Activated CD4-positive, CD25-positive, alpha-beta regulatory T cell (primary cell): ENCODE measurements at regions not wholly inside any gene's neighbourhood (a gene's known extent, or its start where the extent isn't known, plus 50 kb on each side); places are given as distances from the start of the nearest gene placed in this dataset.

Experiments
- DNase-seq, 4 experiments: peaks; one replicate each; lab custom pipeline; 2025; lab: John Stamatoyannopoulos, UW

DNA sequence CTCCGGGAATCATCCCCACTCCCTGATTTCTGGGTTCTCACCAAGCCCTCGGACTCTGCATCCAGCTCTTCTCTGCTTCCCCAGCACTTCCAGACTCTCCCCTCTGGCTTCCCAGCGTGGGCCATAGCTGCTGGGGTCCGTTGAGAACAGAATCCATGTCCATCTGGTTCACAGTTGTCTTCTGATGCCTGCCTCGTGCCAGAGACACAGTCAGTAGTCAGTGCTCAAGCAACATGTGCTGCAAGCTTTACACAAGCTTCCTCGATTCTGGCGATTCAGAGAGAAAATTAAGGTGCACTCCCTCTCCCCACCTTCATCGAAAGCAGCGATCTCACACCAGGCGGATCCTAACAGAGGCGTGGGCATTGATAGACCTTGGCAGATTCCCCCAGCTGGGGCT, 495.5 kb downstream of the TBC1D22A start:
- DNase-seq, result no peak

DNA sequence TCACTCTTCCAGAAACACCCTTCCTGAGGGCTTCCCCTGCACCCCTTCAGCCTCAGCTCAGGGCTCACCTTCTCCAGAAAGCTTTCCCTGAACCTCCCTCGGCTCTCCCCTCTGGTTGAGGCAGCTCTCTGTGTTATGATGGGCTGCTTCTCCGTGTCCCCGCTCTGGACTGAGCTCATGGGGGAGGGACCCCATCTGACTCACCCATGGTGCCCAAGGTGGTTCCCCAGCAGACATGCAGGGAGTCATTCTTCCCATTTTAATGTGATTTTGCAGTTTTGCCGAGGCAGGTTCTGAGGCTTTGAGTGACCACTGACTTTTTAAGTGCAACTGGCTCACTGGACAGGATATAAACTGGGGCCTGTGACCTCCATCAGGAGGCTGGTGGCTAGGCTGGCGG, 495.1 kb downstream of the TBC1D22A start:
- DNase-seq, result no peak

GRCh38 chr22:47251911-47252310, 489.5 kb downstream of the TBC1D22A start:
- no peak for DNase-seq

DNA sequence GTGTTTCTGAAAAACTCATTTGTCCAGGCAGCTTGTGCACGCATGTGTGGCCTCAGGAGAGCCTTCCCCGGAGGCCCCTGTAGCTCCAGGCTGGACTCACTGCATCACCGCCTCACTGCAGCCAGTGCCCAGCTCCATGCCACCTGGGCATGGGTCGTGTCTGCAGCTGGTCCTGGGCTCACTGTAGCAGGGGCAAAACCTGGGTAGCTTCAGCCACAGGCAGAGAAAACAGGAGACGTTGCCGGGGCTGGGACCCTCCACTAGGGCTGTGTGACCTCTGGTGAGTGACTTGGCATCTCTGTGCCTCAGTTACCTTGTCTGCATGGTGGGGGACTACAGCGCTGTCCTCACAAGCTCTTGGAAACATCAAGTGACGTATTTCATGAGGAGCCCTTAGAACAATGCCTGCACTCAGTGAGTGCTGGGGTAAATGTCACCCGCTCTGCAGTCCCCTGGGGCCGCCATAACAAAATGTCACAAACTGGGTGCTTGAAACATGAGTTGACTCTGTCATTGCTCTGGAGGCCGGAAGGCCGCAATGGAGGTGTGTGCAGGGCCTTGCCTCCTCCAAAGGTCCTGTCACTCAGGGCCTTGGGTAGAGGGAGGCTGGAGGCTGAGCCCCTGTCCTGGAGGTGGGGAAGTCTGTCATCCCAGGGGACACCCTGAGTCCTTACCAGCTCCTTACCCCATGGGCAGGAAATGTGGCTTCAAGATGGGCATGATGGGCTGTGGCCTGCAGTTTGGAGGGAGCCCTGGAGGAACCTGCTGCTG, 488.7 kb downstream of the TBC1D22A start:
- no peak for DNase-seq

DNA sequence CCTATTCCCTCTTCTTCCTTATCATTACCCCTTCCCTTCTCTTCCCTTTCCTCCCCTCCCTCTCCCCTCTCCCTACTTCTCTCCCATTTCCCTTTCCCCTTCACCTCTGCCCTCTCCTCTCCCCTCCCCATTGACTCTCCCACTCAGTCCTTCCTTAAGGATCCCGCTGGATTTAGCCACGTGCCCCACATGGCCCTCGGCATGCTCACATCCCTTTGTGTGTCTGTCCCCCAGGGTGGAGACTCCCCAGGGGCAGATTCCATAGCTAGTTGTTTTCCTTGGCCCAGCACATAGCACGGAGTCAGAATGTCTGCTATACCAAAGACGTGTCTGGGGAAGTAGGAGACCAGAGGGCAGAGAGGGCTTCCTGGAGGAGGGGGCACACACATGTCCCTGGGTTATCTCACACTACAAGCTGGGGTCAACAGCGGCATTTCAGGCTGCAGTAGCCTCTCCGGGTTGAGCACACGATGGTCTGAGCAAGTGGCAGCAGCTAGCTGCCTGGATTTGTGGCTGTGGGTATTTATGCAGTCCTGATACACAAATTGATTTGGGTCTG, 487.0 kb downstream of the TBC1D22A start:
- DNase-seq, result no peak

DNA sequence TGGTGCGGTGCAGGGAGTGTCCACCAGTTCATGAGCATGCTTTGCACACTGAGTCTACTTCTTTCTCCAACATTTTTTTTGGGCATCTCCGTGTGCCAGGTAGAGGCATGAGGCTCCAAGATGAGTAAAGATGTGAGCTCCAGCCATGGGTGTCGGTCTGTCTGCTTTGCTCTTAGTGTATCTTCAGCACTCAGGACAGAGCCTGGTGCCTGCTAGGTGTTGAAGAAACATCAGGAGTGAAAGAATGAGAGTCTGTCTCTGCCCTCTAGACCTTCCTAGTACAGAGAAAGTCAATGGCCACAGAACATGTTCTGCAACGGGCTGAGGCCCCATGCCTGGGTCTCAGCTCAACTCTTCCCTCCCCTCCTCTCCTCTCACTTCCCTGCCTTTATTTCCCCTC, 486.5 kb downstream of the TBC1D22A start:
- DNase-seq, result no peak

DNA sequence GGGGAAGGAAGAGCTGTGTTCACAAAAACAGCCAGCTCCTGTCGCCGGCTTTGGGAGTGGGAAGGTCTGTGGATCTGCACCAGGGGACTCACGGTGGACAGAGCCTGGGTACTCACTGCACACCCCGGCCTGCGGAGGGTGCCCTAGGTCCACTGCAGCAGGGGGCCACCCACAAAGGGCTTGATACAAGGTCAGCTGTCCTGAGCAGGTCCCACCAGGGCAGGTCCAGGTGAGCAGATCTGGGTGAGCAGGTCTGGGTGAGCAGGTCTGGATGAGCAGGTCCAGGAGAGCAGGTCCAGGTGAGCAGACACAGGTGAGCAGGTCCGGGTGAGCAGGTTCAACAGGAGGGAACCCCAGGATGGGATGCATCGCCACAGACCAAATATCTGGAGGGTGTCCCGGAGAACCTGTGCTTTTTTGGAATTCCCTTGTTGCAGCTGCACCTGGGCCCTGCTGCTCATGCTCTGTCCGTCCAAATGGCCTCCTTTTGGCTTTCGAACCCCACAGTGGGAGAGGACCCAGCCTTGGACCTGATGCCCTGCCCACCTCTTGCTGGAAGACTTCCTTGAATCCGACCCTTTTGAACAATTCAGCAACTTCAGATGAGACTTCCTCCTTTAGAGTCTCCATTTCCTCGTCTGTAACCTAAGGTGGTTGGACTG, 485.3 kb downstream of the TBC1D22A start:
- no peak for DNase-seq

DNA sequence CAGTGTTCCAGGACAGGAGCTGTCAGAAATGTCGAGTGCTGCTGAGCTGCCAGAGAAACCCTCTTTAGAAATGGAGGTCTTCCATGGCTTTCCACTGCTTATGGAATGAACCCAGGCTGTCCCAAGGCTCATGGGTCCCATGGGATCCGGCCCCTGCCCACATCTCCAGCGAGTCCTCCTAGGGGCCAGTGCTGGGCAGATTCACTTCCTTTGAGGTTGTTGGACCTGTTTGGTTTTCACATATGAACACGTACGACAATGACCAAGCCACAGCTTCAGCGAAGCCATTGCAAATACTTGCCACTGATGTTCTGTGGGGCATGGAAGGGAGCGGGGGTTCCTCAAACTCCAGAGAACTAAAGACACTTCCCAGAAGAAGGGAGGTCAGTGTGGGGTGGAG, 483.3 kb downstream of the TBC1D22A start:
- DNase-seq, result no peak

- DNase-seq, result no peak
Measured at GRCh38 chr22:47245286-47245685, 482.8 kb downstream of the TBC1D22A start.

GRCh38 chr22:47240116-47240515, 477.7 kb downstream of the TBC1D22A start:
- no peak for DNase-seq

- no peak for DNase-seq
Measured at GRCh38 chr22:47239474-47239860, 477.0 kb downstream of the TBC1D22A start.

- DNase-seq, result no peak
Measured at GRCh38 chr22:47238690-47239473, 476.4 kb downstream of the TBC1D22A start.

DNA sequence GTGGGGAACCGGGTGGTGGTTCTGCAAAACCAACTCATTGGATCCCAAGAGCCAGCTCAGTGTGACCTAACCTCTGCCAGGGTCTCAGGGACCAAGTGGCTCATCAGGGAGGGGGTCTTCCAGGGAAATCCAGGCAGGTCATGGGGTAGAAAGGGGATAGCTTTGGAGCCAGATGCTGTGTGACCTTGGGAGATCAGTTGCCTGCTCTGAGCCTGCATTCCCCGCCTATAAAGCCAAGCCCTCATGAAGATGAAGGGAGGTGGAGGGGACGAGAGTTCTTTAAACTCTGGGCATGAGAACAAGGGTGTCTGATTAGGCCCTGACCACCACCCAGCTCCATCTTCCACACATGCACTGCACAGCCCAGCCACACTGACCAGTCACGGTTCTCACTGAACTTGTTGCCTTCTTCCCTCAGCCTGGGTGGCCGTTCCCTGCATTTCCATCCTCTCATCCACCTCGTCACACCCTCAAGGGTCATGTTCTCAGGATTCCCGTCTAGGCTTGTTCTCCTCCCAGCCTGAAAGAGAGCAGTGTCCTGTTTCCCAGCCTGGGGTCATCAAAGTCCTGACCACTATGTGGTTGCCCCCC, 475.5 kb downstream of the TBC1D22A start:
- DNase-seq, result no peak

- no peak for DNase-seq
Measured at GRCh38 chr22:47236718-47237117, 474.3 kb downstream of the TBC1D22A start.

DNA sequence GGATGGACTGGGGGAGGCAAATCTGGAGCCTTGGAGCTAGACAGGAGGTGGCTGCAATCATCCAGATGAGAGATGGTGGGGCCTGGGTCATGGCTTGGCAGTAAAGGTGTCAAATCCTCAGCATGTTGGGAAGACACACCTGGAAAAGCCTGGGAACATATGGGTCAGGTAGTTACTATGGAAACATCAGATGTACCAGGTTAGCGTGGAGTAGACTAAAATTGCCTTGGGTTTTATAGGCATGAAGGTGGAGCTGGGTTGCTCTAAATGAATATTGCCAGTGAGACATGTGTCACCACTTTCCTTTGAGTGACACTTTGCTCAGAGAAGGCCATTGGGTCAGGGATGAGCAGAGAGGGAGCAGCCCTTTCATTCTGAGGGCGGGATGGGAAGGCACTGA, 473.7 kb downstream of the TBC1D22A start:
- no peak for DNase-seq

DNA sequence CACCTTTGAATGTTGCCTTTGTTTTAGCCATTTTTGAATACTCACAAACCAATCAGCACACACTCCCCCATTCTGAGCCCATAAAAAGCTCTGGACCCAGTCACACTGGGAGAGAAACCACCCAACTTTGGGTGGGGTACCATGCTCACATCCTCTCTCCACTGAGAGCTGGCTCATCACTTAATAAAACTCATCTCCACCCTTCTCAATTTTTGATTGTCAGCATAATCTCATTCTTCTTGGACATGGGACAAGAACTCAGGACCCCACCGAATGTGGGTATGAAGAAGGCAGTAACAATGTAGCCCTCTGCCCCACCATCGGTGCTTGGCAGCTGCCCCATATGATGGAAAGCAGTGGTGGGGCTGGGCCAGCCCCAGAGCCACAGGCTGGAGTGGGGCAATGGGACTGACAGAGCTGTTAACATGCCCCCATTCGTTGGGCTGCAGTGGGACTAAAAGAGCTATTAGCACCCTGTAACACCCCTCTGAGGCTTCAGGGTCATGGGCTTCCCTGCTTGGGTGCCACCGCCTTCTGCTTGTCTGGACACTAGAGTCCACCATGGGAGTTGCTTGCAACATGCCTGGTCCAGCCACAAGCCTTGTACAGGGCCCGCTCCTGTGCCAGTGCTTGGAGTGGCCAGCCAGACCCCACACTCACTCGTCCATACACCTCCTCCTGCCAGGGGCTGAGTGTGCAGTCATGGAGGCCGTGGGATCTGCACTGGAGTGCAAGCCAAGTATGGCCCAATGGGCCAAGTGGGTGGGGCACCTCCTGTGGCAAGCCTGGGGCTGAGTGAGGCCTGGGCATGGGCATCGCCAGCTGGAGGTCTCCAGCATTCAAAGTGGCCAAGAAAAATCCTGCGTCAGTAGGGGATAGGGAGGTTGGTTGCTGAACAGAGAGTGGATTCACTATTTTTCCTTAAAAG, 471.1 kb downstream of the TBC1D22A start:
- no peak for DNase-seq

GRCh38 chr22:47232753-47233152, 470.3 kb downstream of the TBC1D22A start:
- no peak for DNase-seq

DNA sequence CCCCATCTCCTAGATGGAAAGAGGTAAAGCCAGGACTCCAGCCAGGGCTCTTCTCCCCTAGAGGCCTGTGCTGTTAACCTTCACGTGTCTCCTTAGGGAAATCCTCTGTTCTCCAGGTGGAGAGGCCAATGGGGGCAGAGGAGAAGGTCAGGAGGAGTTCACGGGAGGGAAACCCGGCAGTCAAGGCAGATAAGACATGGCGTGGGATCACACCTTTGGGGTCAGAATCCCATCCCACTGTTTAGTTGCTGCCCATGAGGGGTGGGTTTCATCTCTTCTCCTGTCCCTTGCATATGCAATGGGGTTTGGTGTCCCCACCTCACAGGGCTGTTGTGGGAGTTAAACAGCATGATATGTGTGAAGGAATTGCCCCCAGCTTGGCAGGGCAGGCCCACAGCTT, 469.7 kb downstream of the TBC1D22A start:
- no peak for DNase-seq

- DNase-seq, result no peak
Measured at GRCh38 chr22:47231759-47232158, 469.3 kb downstream of the TBC1D22A start.

DNA sequence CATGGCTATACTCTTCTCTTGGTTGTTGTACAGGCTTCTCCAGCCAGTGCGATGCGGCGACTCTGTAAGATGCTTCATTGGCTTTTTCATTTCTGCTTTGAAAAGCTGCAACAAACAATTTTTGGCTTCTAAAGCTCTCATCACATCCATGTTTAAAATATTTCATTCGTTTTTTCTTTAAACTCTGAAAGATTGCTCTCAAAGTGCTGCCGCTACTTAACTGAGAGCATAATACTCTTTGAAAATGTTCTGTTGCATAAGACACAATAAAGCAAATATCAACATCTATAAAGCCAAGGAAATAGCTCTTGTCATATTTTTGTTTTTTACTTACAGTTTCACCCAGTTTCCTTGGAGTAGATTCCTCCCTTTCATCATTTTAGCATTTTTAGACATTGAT, 468.3 kb downstream of the TBC1D22A start:
- no peak for DNase-seq

DNA sequence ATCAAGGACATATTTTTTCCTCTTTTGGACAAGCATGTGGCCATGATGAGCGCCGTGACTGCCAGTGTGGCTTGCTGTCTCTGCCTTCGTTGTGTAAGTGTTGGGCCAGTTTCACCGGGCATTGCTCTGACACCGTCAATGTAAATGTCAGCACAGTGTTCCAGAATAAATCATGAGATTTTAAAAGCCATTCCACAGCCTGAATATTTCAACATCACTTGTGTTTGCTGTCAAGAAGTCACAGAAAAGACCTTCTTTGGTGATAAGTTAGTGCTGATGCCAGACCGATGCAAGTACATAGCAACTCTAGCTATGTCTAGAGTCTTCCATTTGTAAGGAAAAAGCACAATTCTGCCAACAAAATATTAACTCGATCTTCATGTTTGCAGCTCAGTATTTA, 467.8 kb downstream of the TBC1D22A start:
- DNase-seq, result no peak
